NCI-H748 (cell line): ENCODE measurements at regions not wholly inside any gene's neighbourhood (a gene's known extent, or its start where the extent isn't known, plus 50 kb on each side); places are given as distances from the start of the nearest gene placed in this dataset.

Experiments
- DNase-seq: peaks from one replicate; lab custom pipeline; 2025; ENCODE audit not compliant: unreplicated experiment; lab: John Stamatoyannopoulos, UW

DNA sequence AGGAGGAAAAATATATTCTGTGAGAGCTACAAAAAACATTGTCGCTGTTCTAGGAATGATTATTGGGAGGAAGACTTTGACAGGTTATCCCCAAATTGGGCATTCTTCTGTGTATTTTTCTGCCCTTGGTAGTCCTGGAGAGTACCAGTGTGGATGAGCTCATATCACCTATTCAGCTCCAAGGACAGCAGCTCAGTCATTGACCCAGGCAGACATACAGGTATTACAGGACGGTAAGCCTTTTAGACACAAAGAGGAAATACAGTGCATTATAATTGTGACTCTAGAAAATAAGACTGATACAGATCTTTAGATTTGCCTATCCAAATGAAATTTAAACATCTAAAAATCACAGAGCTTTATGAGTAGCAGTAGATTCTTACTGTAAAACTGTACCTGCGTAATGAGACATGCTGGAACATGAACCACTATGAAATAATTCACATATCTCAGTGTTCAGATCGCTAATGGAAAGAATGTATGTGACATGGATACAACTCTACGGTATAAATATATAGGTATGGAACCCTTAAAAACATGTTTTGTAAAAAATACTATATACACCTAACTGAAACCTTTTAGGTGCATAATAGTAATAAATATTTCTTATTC, 56.0 kb downstream of the PLK2 start:
- no peak for DNase-seq

- DNase-seq: no peak
These were observed 58.2 kb downstream of the PLK2 start for GRCh38 chr5:58401701-58402100.

GRCh38 chr5:58400737-58401136, 59.1 kb downstream of the PLK2 start:
- DNase-seq: no peak

DNA sequence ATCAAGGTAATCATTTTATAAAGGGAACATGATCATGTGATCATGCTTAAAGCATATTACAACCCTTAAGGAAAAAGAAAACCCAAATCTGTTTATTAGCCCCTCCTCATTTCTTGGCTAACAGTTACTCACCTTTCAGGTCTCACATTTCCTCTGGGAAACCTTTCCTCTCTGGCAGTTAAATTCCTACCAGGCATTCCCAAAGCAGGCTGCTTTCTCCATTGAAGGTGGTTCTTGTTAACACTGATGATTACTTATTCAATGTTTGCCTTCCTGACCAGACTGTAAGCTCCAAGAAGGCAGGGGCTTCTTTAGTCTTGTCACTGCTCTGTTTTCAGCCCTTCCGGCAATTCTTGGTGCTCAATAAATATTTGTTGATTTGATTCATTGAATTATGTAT, 59.9 kb downstream of the PLK2 start:
- no peak for DNase-seq

DNA sequence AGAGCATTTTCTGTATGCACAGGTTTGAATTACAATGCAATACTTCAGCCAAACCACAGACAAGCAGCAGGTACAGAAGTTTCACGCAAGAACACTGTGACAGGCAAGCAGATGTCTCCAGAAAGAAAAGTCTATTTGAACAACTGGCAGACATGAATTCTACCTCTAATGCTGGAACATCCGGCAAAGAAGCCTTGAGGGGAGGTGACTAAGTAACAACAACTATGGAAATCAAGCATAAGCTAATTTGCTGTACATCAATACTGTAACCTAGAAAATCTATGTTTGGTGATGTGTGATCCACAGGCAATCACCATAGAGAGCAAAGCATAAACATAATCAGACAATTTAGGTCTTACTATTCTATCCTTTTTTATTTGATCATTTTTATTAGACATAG, 65.5 kb downstream of the PLK2 start:
- DNase-seq: no peak

DNA sequence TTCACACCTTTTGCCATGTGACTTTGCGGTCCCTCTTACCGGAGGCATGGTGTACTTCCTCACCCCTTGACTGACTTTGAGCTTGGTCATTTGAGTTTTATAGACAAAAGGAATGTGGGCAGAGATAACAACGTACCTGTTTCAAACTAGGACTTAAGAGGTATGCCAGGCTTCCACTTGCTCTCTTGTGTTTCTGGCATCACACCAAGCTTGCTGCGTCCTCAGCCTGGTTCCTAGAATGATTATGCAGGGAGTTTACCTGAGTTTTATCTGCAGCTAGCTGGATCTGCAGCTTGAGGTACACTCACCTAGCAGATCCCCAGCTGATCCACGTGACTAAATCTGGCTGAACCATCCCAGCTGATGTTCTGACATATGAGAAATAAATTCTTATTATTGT, 66.2 kb downstream of the PLK2 start:
- no peak for DNase-seq

- no peak for DNase-seq
These were observed 67.4 kb downstream of the PLK2 start for GRCh38 chr5:58392496-58392895.

- DNase-seq: no peak
These were observed 76.4 kb downstream of the PLK2 start for GRCh38 chr5:58383448-58383847.

GRCh38 chr5:58382131-58382534, 77.8 kb downstream of the PLK2 start:
- DNase-seq: no peak

GRCh38 chr5:58381566-58381965, 78.3 kb downstream of the PLK2 start:
- DNase-seq: no peak

DNA sequence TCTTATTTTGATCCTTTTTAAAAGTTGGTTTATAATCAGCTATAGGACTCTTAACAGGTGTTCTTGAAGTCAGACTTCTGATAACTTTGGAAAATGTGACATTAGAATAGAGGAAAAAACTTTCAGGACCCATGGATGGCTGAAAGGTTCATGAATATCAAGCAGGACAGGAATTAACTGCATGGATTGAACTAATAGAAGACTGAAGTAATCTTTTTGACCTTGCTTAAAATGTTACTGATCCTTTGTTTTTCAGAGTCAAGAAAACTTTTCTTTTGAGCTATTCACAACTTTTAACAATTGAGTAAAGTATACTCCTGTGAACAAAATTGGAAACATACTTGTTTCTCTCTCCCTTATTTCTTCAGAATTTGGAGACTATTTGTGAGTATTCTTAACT, 79.2 kb downstream of the PLK2 start:
- no peak for DNase-seq

- no peak for DNase-seq
These were observed 81.1 kb downstream of the PLK2 start for GRCh38 chr5:58378613-58379390.

GRCh38 chr5:58370606-58371005, 89.3 kb downstream of the PLK2 start:
- no peak for DNase-seq

- DNase-seq: peak; percentile 11
These were observed 90.2 kb downstream of the PLK2 start for GRCh38 chr5:58369513-58370190.

GRCh38 chr5:58366461-58366860, 93.4 kb downstream of the PLK2 start:
- no peak for DNase-seq

- DNase-seq: no peak
These were observed 94.1 kb downstream of the PLK2 start for GRCh38 chr5:58365791-58366190.

GRCh38 chr5:58363461-58364249, 96.2 kb downstream of the PLK2 start:
- DNase-seq: no peak

DNA sequence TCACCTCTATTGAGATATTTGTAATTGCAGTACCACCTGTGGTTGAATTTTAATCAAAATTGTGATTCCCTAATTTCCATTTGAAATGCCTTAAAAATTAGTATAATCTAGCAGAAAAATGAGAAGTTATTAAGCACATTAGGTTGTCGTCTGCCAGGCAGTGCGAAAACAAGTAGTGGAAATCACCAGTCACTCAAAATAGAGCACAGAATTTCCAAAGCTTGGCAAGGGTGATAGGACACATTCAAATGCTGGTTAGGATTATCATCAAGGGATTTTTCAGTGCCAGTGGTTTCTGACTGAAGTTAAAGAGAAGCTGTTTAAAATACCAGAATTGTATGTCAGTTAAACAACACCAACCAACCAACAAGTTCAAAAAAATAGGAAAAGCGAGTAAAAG, 97.8 kb downstream of the PLK2 start:
- no peak for DNase-seq

DNA sequence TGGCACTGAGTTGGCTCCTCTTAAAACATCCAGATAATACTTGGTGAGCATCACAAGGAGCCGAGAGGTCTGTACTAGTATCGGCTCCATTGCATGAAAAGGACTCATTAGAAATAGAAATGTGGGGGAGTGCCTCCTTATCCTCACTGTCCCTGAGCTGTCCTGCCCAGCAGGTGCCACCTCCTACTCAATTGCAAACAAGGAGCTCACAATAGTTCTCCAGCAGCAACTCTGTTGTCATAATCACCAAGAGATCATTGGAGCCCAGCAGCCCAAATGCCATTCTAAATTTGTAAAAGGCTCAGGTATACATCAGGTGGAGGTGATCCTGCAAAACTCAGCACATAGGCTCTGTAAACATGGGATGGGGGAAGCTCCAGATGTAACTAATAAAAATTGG, 99.1 kb downstream of the PLK2 start:
- DNase-seq: peak; percentile 34

GRCh38 chr5:58359981-58360380, 99.9 kb downstream of the PLK2 start:
- DNase-seq: no peak

GRCh38 chr5:58358501-58359178, 101.2 kb downstream of the PLK2 start:
- peak; percentile 13 for DNase-seq
